H9 (cell line): ENCODE measurements at regions not wholly inside any gene's neighbourhood (a gene's known extent, or its start where the extent isn't known, plus 50 kb on each side); places are given as distances from the start of the nearest gene placed in this dataset.

ENCODE experiments used
- DNase-seq: peaks from one replicate; pipeline ENCODE4 v3.0.0-alpha.2; 2017
- H2AFZ ChIP-seq: one replicate; pipeline ENCODE4 v1.6.1; 2013; ENCODE audit warnings: mild to moderate bottlenecking, low read length, control low read depth, moderate library complexity
- H2AK5ac ChIP-seq: 2 replicates; pipeline ENCODE4 v1.6.1; 2013; ENCODE audit warnings: low read length, control low read depth, mixed read lengths; ENCODE audit not compliant: insufficient read length
- H2BK120ac ChIP-seq: one replicate; pipeline ENCODE4 v1.6.1; 2013; ENCODE audit warnings: low read depth, mild to moderate bottlenecking, low read length, control low read depth, inconsistent platforms; ENCODE audit not compliant: poor library complexity, severe bottlenecking
- H2BK12ac ChIP-seq: 2 replicates; pipeline ENCODE4 v1.6.1; 2013; ENCODE audit warnings: low read length, control low read depth, mixed read lengths, low read depth; ENCODE audit not compliant: insufficient read length
- H2BK15ac ChIP-seq: 2 replicates; pipeline ENCODE4 v1.6.1; 2013; ENCODE audit warnings: low read depth, low read length, control low read depth
- H2BK20ac ChIP-seq: one replicate; pipeline ENCODE4 v1.6.1; 2013; ENCODE audit warnings: low read depth, mild to moderate bottlenecking, low read length, control low read depth, inconsistent platforms; ENCODE audit not compliant: poor library complexity, severe bottlenecking
- H2BK5ac ChIP-seq: 2 replicates; pipeline ENCODE4 v1.6.1; 2013; ENCODE audit warnings: low read length, control low read depth, mixed read lengths; ENCODE audit not compliant: insufficient read length
- H3K14ac ChIP-seq: 2 replicates; pipeline ENCODE4 v1.6.1; 2013; ENCODE audit warnings: low read length, control low read depth; ENCODE audit not compliant: insufficient read depth
- H3K18ac ChIP-seq: 2 replicates; pipeline ENCODE4 v1.6.1; 2013; ENCODE audit warnings: low read depth, mild to moderate bottlenecking, mixed read lengths, low read length, control low read depth; ENCODE audit not compliant: insufficient read length
- H3K23ac ChIP-seq: 2 replicates; pipeline ENCODE4 v1.6.1; 2013; ENCODE audit warnings: low read length, control low read depth, mixed read lengths, low read depth; ENCODE audit not compliant: insufficient read length
- H3K23me2 ChIP-seq: 2 replicates; pipeline ENCODE4 v1.6.1; 2013; ENCODE audit warnings: low read depth, mild to moderate bottlenecking, mixed read lengths, low read length, control low read depth; ENCODE audit not compliant: insufficient read length, poor library complexity, severe bottlenecking
- H3K27ac ChIP-seq: 2 replicates; pipeline ENCODE4 v1.5.1; 2013; ENCODE audit warnings: low read length, control low read depth, mixed read lengths, low read depth; ENCODE audit not compliant: insufficient read length
- H3K27me3 ChIP-seq: 2 replicates; pipeline ENCODE4 v1.6.1; 2013; ENCODE audit warnings: low read length, control low read depth, inconsistent platforms; ENCODE audit not compliant: insufficient read depth
- H3K4ac ChIP-seq: 2 replicates; pipeline ENCODE4 v1.6.1; 2013; ENCODE audit warnings: low read depth, mild to moderate bottlenecking, control low read depth, inconsistent platforms, low read length, moderate library complexity
- H3K4me1 ChIP-seq: 2 replicates; pipeline ENCODE4 v1.6.1; 2013; ENCODE audit warnings: low read length, control low read depth, inconsistent platforms; ENCODE audit not compliant: insufficient read depth
- H3K4me2 ChIP-seq: 2 replicates; pipeline ENCODE4 v1.6.1; 2013; ENCODE audit warnings: low read length, control low read depth, mixed read lengths; ENCODE audit not compliant: insufficient read length, insufficient read depth
- H3K56ac ChIP-seq: 2 replicates; pipeline ENCODE4 v1.6.1; 2013; ENCODE audit warnings: low read depth, mild to moderate bottlenecking, mixed read lengths, low read length, control low read depth; ENCODE audit not compliant: insufficient read length
- H3K79me1 ChIP-seq: 2 replicates; pipeline ENCODE4 v1.6.1; 2013; ENCODE audit warnings: low read depth, mild to moderate bottlenecking, moderate library complexity, low read length, control low read depth, inconsistent platforms; ENCODE audit not compliant: insufficient read depth, poor library complexity, severe bottlenecking
- H3K79me2 ChIP-seq: 2 replicates; pipeline ENCODE4 v1.6.1; 2013; ENCODE audit warnings: low read length, control low read depth, inconsistent platforms; ENCODE audit not compliant: insufficient read depth
- H3K9ac ChIP-seq: 2 replicates; pipeline ENCODE4 v1.6.1; 2013; ENCODE audit warnings: low read length, control low read depth, mixed read lengths; ENCODE audit not compliant: insufficient read length; ENCODE audit errors: extremely low read depth
- H3K9me3 ChIP-seq: one replicate; pipeline ENCODE4 v1.6.1; 2013; ENCODE audit warnings: low read depth, low read length, inconsistent platforms; ENCODE audit not compliant: control insufficient read depth
- H3T11ph ChIP-seq: one replicate; pipeline ENCODE4 v1.6.1; 2013; ENCODE audit warnings: mild to moderate bottlenecking, low read length, control low read depth, inconsistent platforms
- H4K20me1 ChIP-seq: one replicate; pipeline ENCODE4 v1.6.1; 2013; ENCODE audit not compliant: control insufficient read depth, insufficient read length, insufficient read depth
- H4K5ac ChIP-seq: 2 replicates; pipeline ENCODE4 v1.6.1; 2013; ENCODE audit warnings: low read depth, mild to moderate bottlenecking, mixed read lengths, low read length, control low read depth; ENCODE audit not compliant: insufficient read length
- H4K8ac ChIP-seq: replicated peaks from 2 replicates; pipeline ENCODE4 v1.6.1; 2013; ENCODE audit warnings: low read length, control low read depth, mixed read lengths, low read depth; ENCODE audit not compliant: insufficient read length
- H4K91ac ChIP-seq: 2 replicates; pipeline ENCODE4 v1.6.1; 2013; ENCODE audit warnings: low read depth, mild to moderate bottlenecking, moderate library complexity, mixed read lengths, low read length, control low read depth; ENCODE audit not compliant: insufficient read length
- H3K27ac Mint-ChIP-seq, 3 experiments: 2 replicates in 2 of 3; 3 replicates in 1 of 3; pipeline ENCODE4 v1.8.0; 2020 to 2021; ENCODE audit warnings: mixed read lengths in 3 of 3, mild to moderate bottlenecking in 1 of 3, moderate library complexity in 1 of 3
- H3K27me3 Mint-ChIP-seq: 2 replicates; pipeline ENCODE4 v1.8.0; 2021; ENCODE audit warnings: low read depth, mild to moderate bottlenecking, moderate library complexity, mixed read lengths
- H3K36me3 Mint-ChIP-seq, 3 experiments: 2 replicates in 2 of 3; 3 replicates in 1 of 3; pipeline ENCODE4 v1.8.0; 2020 to 2021; ENCODE audit warnings: low read depth in 3 of 3, mixed read lengths in 3 of 3; ENCODE audit not compliant: insufficient read depth in 1 of 3
- H3K4me1 Mint-ChIP-seq, 2 experiments: 2 replicates each; pipeline ENCODE4 v1.8.0; 2020; ENCODE audit warnings: mixed read lengths in 2 of 2
- H3K4me3 Mint-ChIP-seq, 2 experiments: 2 replicates in 1 of 2; 3 replicates in 1 of 2; pipeline ENCODE4 v1.8.0; 2020 to 2021; ENCODE audit warnings: mild to moderate bottlenecking in 2 of 2, mixed read lengths in 2 of 2, moderate library complexity in 1 of 2
- H3K9me3 Mint-ChIP-seq, 2 experiments: 2 replicates in 1 of 2; 3 replicates in 1 of 2; pipeline ENCODE4 v1.8.0; 2020; ENCODE audit warnings: mild to moderate bottlenecking in 2 of 2, mixed read lengths in 2 of 2, moderate library complexity in 1 of 2
- CTCF ChIP-seq: fragments of 200-600 bp; sonication (generic); conservative IDR thresholded peaks from 3 replicates; pipeline ENCODE4 v1.8.0; 2021; ENCODE audit warnings: antibody characterized with exemption, mild to moderate bottlenecking
- WGBS: extraction: QIAGEN DNeasy Blood & Tissue Kit; methylation state at CpG from one replicate; pipeline ENCODE4 v1.1.7; 2013; ENCODE audit warnings: missing lambda C conversion rate, low lambda C conversion rate, mixed read lengths; ENCODE audit not compliant: insufficient read length; ENCODE audit errors: extremely low coverage; 5-methylcytosine and 5-hydroxymethylcytosine counted together

- peaks cover 0 to 8% of the 10 kb centered on the region in 2 experiments; a peak in 1 of 5 replicates for H3K9me3 Mint-ChIP-seq
- no peak for TF ChIP-seq CTCF
Measured at GRCh38 chr12:4034921-4035320, 161.7 kb upstream of the PARP11 start.

More at GRCh38 chr12:4034921-4035320, 161.7 kb upstream of the PARP11 start:
- Histone ChIP-seq H3T11ph (no peak overlapping the region), H3K4me2 (no peak overlapping the region), H3K27me3 (no peaks in the 10 kb centered on the region), H3K79me1 (no peaks in the 10 kb centered on the region), H2AK5ac (no peak overlapping the region), H2AFZ (no peak overlapping the region), H3K79me2 (no peaks in the 10 kb centered on the region), H2BK20ac (no peak overlapping the region), H2BK15ac (no peak overlapping the region), H3K18ac (no peak overlapping the region), H2BK120ac (no peak overlapping the region), H3K9ac (no peak overlapping the region), H3K9me3 (no peaks in the 10 kb centered on the region), H2BK12ac (no peak overlapping the region), H3K4me1 (no peaks in the 10 kb centered on the region), H3K23ac (no peak overlapping the region), H3K23me2 (no peaks in the 10 kb centered on the region), H4K91ac (no peak overlapping the region), H3K56ac (no peak overlapping the region), H2BK5ac (no peak overlapping the region), H3K4ac (no peak overlapping the region), H4K8ac (no peak overlapping the region), H3K27ac (no peak overlapping the region), H4K5ac (no peak overlapping the region), H4K20me1 (no peaks in the 10 kb centered on the region), H3K14ac (no peak overlapping the region)
- no peak for DNase-seq
- no CpG with 5 or more reads among the region's 2 CpGs for WGBS
- H3K36me3 Mint-ChIP-seq, result peaks cover 0 to 3% (median 0%) of the 10 kb centered on the region in 3 experiments; a peak in 2 of 7 replicates
- H3K27me3 Mint-ChIP-seq, result peaks cover 21% of the 10 kb centered on the region
- H3K4me3 Mint-ChIP-seq, result no peak overlapping the region
- no peak overlapping the region for H3K27ac Mint-ChIP-seq
- peaks cover 27 to 41% of the 10 kb centered on the region in 2 experiments for H3K4me1 Mint-ChIP-seq
